OCI-M2 (cell line): ENCODE measurements at regions not wholly inside any gene's neighbourhood (a gene's known extent, or its start where the extent isn't known, plus 50 kb on each side); places are given as distances from the start of the nearest gene placed in this dataset.
"Not testable (repeated sequence)": the region's sequence is repeated elsewhere in the genome, so short reads cannot be mapped to it uniquely, and the experiment has no call there.

Experiments
- DNase-seq: peaks from one replicate; lab custom pipeline; 2025; ENCODE audit not compliant: unreplicated experiment; lab: John Stamatoyannopoulos, UW

- DNase-seq = no peak
Measured at GRCh38 chr2:147438882-147439281, 405.9 kb upstream of the ACVR2A start.

GRCh38 chr2:147433822-147434221 lies 411.0 kb upstream of the ACVR2A start:
- DNase-seq = no peak

GRCh38 chr2:147430408-147430807 lies 414.4 kb upstream of the ACVR2A start:
- no peak for DNase-seq

- DNase-seq = no peak
Measured at GRCh38 chr2:147428120-147428747, 416.6 kb upstream of the ACVR2A start.

- DNase-seq = no peak
Measured at GRCh38 chr2:147425437-147426029, 419.3 kb upstream of the ACVR2A start.

- no peak for DNase-seq
Measured at GRCh38 chr2:147424766-147425165, 420.1 kb upstream of the ACVR2A start.

GRCh38 chr2:147420947-147421675 lies 423.7 kb upstream of the ACVR2A start:
- no peak for DNase-seq

- no peak for DNase-seq
Measured at GRCh38 chr2:147420517-147420916, 424.3 kb upstream of the ACVR2A start.

- no peak for DNase-seq
Measured at GRCh38 chr2:147416099-147416498, 428.7 kb upstream of the ACVR2A start.

- DNase-seq = not testable (repeated sequence)
Measured at GRCh38 chr2:147414656-147415055, 430.2 kb upstream of the ACVR2A start.

- no peak for DNase-seq
Measured at GRCh38 chr2:147408357-147408756, 436.5 kb upstream of the ACVR2A start.

GRCh38 chr2:147405651-147406050 lies 439.2 kb upstream of the ACVR2A start:
- no peak for DNase-seq

GRCh38 chr2:147398996-147399395 lies 445.8 kb upstream of the ACVR2A start:
- no peak for DNase-seq

GRCh38 chr2:147398301-147398700 lies 446.5 kb upstream of the ACVR2A start:
- DNase-seq = no peak

- DNase-seq = no peak
Measured at GRCh38 chr2:147396890-147397289, 447.9 kb upstream of the ACVR2A start.

- no peak for DNase-seq
Measured at GRCh38 chr2:147394179-147394790, 450.5 kb upstream of the ACVR2A start.

- no peak for DNase-seq
Measured at GRCh38 chr2:147392180-147392579, 452.6 kb upstream of the ACVR2A start.

- no peak for DNase-seq
Measured at GRCh38 chr2:147390475-147390874, 454.4 kb upstream of the ACVR2A start.

GRCh38 chr2:147389218-147389617 lies 455.6 kb upstream of the ACVR2A start:
- no peak for DNase-seq

- no peak for DNase-seq
Measured at GRCh38 chr2:147388217-147388616, 456.6 kb upstream of the ACVR2A start.

GRCh38 chr2:147386284-147386683 lies 458.5 kb upstream of the ACVR2A start:
- DNase-seq = no peak

GRCh38 chr2:147385600-147385999 lies 459.2 kb upstream of the ACVR2A start:
- DNase-seq = no peak
